ENCODE measurements at regions not wholly inside any gene's neighbourhood (a gene's known extent, or its start where the extent isn't known, plus 50 kb on each side); places are given as distances from the start of the nearest gene placed in this dataset.

- TF ChIP-seq, protein P1, sequence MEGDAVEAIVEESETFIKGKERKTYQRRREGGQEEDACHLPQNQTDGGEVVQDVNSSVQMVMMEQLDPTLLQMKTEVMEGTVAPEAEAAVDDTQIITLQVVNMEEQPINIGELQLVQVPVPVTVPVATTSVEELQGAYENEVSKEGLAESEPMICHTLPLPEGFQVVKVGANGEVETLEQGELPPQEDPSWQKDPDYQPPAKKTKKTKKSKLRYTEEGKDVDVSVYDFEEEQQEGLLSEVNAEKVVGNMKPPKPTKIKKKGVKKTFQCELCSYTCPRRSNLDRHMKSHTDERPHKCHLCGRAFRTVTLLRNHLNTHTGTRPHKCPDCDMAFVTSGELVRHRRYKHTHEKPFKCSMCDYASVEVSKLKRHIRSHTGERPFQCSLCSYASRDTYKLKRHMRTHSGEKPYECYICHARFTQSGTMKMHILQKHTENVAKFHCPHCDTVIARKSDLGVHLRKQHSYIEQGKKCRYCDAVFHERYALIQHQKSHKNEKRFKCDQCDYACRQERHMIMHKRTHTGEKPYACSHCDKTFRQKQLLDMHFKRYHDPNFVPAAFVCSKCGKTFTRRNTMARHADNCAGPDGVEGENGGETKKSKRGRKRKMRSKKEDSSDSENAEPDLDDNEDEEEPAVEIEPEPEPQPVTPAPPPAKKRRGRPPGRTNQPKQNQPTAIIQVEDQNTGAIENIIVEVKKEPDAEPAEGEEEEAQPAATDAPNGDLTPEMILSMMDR (IDR thresholded peaks at IDR 0.05 in 4 of 5, conservative IDR thresholded peaks at IDR 0.05 in 1 of 5) = no peak
- TF ChIP-seq POLR2A (IDR thresholded peaks at IDR 0.05) = no peak
- Histone ChIP-seq H3K4me3 (no peak overlapping the region), H3K36me3 (no peaks in the 10 kb centered on the region), H3K9me3 (no peaks in the 10 kb centered on the region), H3K4me1 (peaks cover 5 to 14% of the 10 kb centered on the region in 2 donors), H3K27ac (peak overlapping the region in 2 of 4 donors; percentile 25 to 41), H3K27me3 (peaks cover 3 to 11% (median 4%) of the 10 kb centered on the region in 3 donors)
- in situ Hi-C loops (cut with MboI; ENCODE audit: low sequenced_read_pairs in 4 of 4) (loop anchor here in 1 of 4 donors (25.0 kb wide), 1 partner anchor 317 kb away; no protein-coding TSS in a partner anchor), intact Hi-C loops (cut with DNase I; ENCODE audit: low total_unique reads) (no loop called here)
- peak in 1 of 2 donors; percentile 22 for ATAC-seq
- DNase-seq = no peak
These were observed 381.2 kb downstream of the MN1 start for GRCh38 chr22:27420195-27420816.

GRCh38 chr22:27420817-27421361, 380.7 kb downstream of the MN1 start:
- peak; percentile 55 to 80 for ATAC-seq
- peak; percentile 43 to 66 for DNase-seq
- H3K27me3 ChIP-seq = peaks cover 0 to 8% (median 2%) of the 10 kb centered on the region in 3 donors
- no peak for TF ChIP-seq POLR2A (IDR thresholded peaks at IDR 0.05)
- TF ChIP-seq, protein P1 (IDR thresholded peaks at IDR 0.05 in 4 of 5, conservative IDR thresholded peaks at IDR 0.05 in 1 of 5) = no peak
- in situ Hi-C loops (cut with MboI; ENCODE audit: low sequenced_read_pairs in 4 of 4) = loop anchor here in 1 of 4 donors (25.0 kb wide), 1 partner anchor 316 kb away; no protein-coding TSS in a partner anchor
- H3K4me3 ChIP-seq = no peak overlapping the region
- no peaks in the 10 kb centered on the region for H3K36me3 ChIP-seq
- intact Hi-C loops (cut with DNase I; ENCODE audit: low total_unique reads) = no loop called here
- H3K4me1 ChIP-seq = peaks cover 5 to 14% of the 10 kb centered on the region in 2 donors
- H3K27ac ChIP-seq = peak overlapping the region in 2 of 4 donors; percentile 11 to 41
- H3K9me3 ChIP-seq = no peaks in the 10 kb centered on the region

DNA sequence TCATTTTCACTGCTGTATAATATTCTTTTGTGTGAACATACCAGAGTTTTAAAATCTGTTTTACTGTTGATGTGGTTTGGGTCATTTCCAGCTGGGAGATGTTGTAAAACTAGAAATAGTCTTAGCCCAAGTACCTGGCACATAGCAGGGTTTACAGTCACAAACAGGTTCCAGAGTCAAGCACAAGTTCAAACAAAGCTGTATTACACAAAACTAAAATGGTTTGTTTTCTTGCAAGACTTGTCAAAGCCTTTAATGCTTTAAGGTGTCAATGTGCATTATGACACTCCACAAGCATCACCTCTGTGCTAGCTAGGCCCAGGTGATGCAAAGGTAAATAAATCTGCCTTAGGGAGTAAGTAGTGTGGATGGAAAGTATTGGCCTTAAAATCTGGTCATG, 379.1 kb downstream of the MN1 start:
- DNase-seq = no peak
- TF ChIP-seq POLR2A (IDR thresholded peaks at IDR 0.05) = no peak
- TF ChIP-seq, protein P1 (IDR thresholded peaks at IDR 0.05 in 4 of 5, conservative IDR thresholded peaks at IDR 0.05 in 1 of 5) = no peak
- intact Hi-C loops (cut with DNase I; ENCODE audit: low total_unique reads) = no loop called here

GRCh38 chr22:27424319-27424718, 377.2 kb downstream of the MN1 start:
- no peak overlapping the region for H3K4me3 ChIP-seq
- no peak overlapping the region for H3K27ac ChIP-seq
- intact Hi-C loops (cut with DNase I; ENCODE audit: low total_unique reads) = no loop called here
- peaks cover 0 to 3% (median 0%) of the 10 kb centered on the region in 3 donors for H3K27me3 ChIP-seq
- in situ Hi-C loops (cut with MboI; ENCODE audit: low sequenced_read_pairs in 4 of 4) = loop anchor here in 1 of 4 donors (25.0 kb wide), 1 partner anchor 313 kb away; no protein-coding TSS in a partner anchor
- no peak for TF ChIP-seq POLR2A (IDR thresholded peaks at IDR 0.05)
- TF ChIP-seq, protein P1 (IDR thresholded peaks at IDR 0.05 in 4 of 5, conservative IDR thresholded peaks at IDR 0.05 in 1 of 5) = no peak
- H3K9me3 ChIP-seq = no peaks in the 10 kb centered on the region
- H3K4me1 ChIP-seq = peaks cover 5 to 14% of the 10 kb centered on the region in 2 donors
- H3K36me3 ChIP-seq = no peaks in the 10 kb centered on the region
- DNase-seq (no peak), ATAC-seq (no peak)

More for the DNA sequence above, 379.1 kb downstream of the MN1 start:
- Histone ChIP-seq H3K27ac (no peak overlapping the region), H3K4me3 (no peak overlapping the region), H3K27me3 (no peaks in the 10 kb centered on the region), H3K4me1 (peaks cover 5 to 14% of the 10 kb centered on the region in 2 donors), H3K36me3 (no peaks in the 10 kb centered on the region), H3K9me3 (no peaks in the 10 kb centered on the region)
- in situ Hi-C loops (cut with MboI; ENCODE audit: low sequenced_read_pairs in 4 of 4) = loop anchor here in 1 of 4 donors (25.0 kb wide), 1 partner anchor 315 kb away; no protein-coding TSS in a partner anchor
- no peak for ATAC-seq

All from gastrocnemius medialis (tissue), 4 donors.